ENCODE measurements at regions not wholly inside any gene's neighbourhood (a gene's known extent, or its start where the extent isn't known, plus 50 kb on each side); places are given as distances from the start of the nearest gene placed in this dataset.
A peak's percentile ranks its signal among the peaks of the same experiment; 100 is the strongest.

- POLR2A ChIA-PET (ENCODE audit: low non-redundant PET) = interaction anchor here (0.7 to 1.0 kb wide), 2 partner anchors 9 to 101 kb away, joined by 3 read pairs; a partner anchor contains a TSS
- CTCF ChIA-PET = no interaction called here
- peaks cover 14% of the 10 kb centered on the region for H3K4me1 ChIP-seq (ENCODE audit: insufficient read depth, low read length, poor library complexity, severe bottlenecking)
- H3K27me3 ChIP-seq (replicated peaks; ENCODE audit: insufficient read depth, low read depth, low read length, poor library complexity) = no peaks in the 10 kb centered on the region
- peak overlapping the region; percentile 98 for H3K27ac ChIP-seq (ENCODE audit: low read depth, low read length, poor library complexity, severe bottlenecking)
- H3K4me3 ChIP-seq (ENCODE audit: low read depth, low read length, poor library complexity, severe bottlenecking) = peak overlapping the region; percentile 57
- intact Hi-C loops (cut with micrococcal nuclease; ENCODE audit: unreplicated experiment) = no loop called here
- TSS peak; percentile 84 for BruUV-seq (replicated peaks)
- H3K36me3 ChIP-seq (ENCODE audit: insufficient read depth, low read length, poor library complexity, severe bottlenecking) = peaks cover 8% of the 10 kb centered on the region
- H3K9me3 ChIP-seq (ENCODE audit: low read depth, low read length, poor library complexity, severe bottlenecking) = no peaks in the 10 kb centered on the region
- DNase-seq (ENCODE audit: low spot score) = no peak
- TF ChIP-seq, protein P1, sequence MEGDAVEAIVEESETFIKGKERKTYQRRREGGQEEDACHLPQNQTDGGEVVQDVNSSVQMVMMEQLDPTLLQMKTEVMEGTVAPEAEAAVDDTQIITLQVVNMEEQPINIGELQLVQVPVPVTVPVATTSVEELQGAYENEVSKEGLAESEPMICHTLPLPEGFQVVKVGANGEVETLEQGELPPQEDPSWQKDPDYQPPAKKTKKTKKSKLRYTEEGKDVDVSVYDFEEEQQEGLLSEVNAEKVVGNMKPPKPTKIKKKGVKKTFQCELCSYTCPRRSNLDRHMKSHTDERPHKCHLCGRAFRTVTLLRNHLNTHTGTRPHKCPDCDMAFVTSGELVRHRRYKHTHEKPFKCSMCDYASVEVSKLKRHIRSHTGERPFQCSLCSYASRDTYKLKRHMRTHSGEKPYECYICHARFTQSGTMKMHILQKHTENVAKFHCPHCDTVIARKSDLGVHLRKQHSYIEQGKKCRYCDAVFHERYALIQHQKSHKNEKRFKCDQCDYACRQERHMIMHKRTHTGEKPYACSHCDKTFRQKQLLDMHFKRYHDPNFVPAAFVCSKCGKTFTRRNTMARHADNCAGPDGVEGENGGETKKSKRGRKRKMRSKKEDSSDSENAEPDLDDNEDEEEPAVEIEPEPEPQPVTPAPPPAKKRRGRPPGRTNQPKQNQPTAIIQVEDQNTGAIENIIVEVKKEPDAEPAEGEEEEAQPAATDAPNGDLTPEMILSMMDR (conservative IDR thresholded peaks at IDR 0.05; ENCODE audit: low read depth, low read length) = no peak
- TF ChIP-seq EZH2 (IDR thresholded peaks at IDR 0.05; ENCODE audit: borderline replicate concordance, low read depth, low read length, poor library complexity, severe bottlenecking) = no peak
Observed at GRCh38 chr6:26224547-26224912, 137.3 kb downstream of the HFE start.

DNA sequence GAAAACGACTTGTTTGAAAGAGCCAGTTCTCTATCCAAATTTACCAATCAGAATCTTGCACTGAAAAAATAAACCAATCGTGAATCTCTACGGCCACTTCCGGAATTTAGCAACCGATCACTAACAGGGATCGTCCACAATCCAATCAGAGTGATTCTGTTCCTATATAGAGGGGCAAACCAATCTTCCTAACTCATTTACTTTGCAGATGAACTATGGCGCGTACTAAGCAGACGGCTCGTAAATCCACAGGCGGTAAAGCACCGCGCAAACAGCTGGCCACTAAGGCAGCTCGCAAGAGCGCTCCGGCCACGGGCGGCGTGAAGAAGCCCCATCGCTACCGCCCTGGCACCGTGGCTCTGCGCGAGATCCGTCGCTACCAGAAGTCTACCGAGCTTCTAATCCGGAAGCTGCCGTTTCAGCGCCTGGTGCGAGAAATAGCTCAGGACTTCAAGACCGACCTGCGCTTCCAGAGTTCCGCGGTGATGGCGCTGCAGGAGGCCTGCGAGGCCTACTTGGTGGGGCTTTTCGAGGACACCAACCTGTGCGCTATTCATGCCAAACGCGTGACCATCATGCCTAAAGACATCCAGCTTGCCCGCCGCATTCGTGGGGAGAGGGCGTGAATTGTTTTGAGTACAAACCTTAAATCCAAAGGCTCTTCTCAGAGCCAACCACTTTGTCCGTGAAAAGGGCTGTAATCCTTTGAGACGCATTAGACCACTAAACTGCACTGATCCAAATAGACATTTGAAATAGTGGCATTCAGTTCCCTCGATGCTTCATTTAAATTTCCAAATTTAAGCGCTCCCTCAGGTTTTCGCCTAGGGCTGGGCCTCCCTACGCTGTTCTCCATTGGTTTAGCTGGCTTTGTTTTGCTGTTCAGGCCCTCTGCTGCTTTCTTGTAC lies 138.0 kb downstream of the HFE start:
- POLR2A ChIA-PET (ENCODE audit: low non-redundant PET) = interaction anchor here (0.7 to 1.0 kb wide), 2 partner anchors 8 to 102 kb away, joined by 3 read pairs; a partner anchor contains a TSS
- DNase-seq (ENCODE audit: low spot score) = no peak
- peak overlapping the region; percentile 98 for H3K27ac ChIP-seq (ENCODE audit: low read depth, low read length, poor library complexity, severe bottlenecking)
- no peaks in the 10 kb centered on the region for H3K9me3 ChIP-seq (ENCODE audit: low read depth, low read length, poor library complexity, severe bottlenecking)
- H3K27me3 ChIP-seq (replicated peaks; ENCODE audit: insufficient read depth, low read depth, low read length, poor library complexity) = no peaks in the 10 kb centered on the region
- CTCF ChIA-PET = no interaction called here
- no TSS peak for BruUV-seq (replicated peaks)
- H3K4me3 ChIP-seq (ENCODE audit: low read depth, low read length, poor library complexity, severe bottlenecking) = peak overlapping the region; percentile 57
- no peak for TF ChIP-seq EZH2 (IDR thresholded peaks at IDR 0.05; ENCODE audit: borderline replicate concordance, low read depth, low read length, poor library complexity, severe bottlenecking)
- TF ChIP-seq, protein P1 (conservative IDR thresholded peaks at IDR 0.05; ENCODE audit: low read depth, low read length) = no peak
- intact Hi-C loops (cut with micrococcal nuclease; ENCODE audit: unreplicated experiment) = no loop called here
- H3K36me3 ChIP-seq (ENCODE audit: insufficient read depth, low read length, poor library complexity, severe bottlenecking) = peaks cover 8% of the 10 kb centered on the region
- peaks cover 18% of the 10 kb centered on the region for H3K4me1 ChIP-seq (ENCODE audit: insufficient read depth, low read length, poor library complexity, severe bottlenecking)

GRCh38 chr6:26225848-26226578 lies 138.8 kb downstream of the HFE start:
- no peaks in the 10 kb centered on the region for H3K9me3 ChIP-seq (ENCODE audit: low read depth, low read length, poor library complexity, severe bottlenecking)
- H3K27ac ChIP-seq (ENCODE audit: low read depth, low read length, poor library complexity, severe bottlenecking) = peak overlapping the region; percentile 98
- no peaks in the 10 kb centered on the region for H3K27me3 ChIP-seq (replicated peaks; ENCODE audit: insufficient read depth, low read depth, low read length, poor library complexity)
- peaks cover 26% of the 10 kb centered on the region for H3K4me1 ChIP-seq (ENCODE audit: insufficient read depth, low read length, poor library complexity, severe bottlenecking)
- no peak overlapping the region for H3K4me3 ChIP-seq (ENCODE audit: low read depth, low read length, poor library complexity, severe bottlenecking)
- TF ChIP-seq EZH2 (IDR thresholded peaks at IDR 0.05; ENCODE audit: borderline replicate concordance, low read depth, low read length, poor library complexity, severe bottlenecking) = no peak
- TF ChIP-seq, protein P1 (conservative IDR thresholded peaks at IDR 0.05; ENCODE audit: low read depth, low read length) = no peak
- ChIA-PET POLR2A (ENCODE audit: low non-redundant PET) (interaction anchor here (1.0 kb wide), 1 partner anchor 8 kb away, joined by 3 read pairs; no protein-coding TSS in a partner anchor), CTCF (no interaction called here)
- H3K36me3 ChIP-seq (ENCODE audit: insufficient read depth, low read length, poor library complexity, severe bottlenecking) = peaks cover 8% of the 10 kb centered on the region
- intact Hi-C loops (cut with micrococcal nuclease; ENCODE audit: unreplicated experiment) = no loop called here
- no TSS peak for BruUV-seq (replicated peaks)
- DNase-seq (ENCODE audit: low spot score) = no peak

Data from A673 (cell line).